Daoy (cell line): ENCODE measurements at regions not wholly inside any gene's neighbourhood (a gene's known extent, or its start where the extent isn't known, plus 50 kb on each side); places are given as distances from the start of the nearest gene placed in this dataset.

ENCODE experiments used
- DNase-seq: peaks from one replicate; pipeline ENCODE4 v3.0.0-alpha.2; 2015; ENCODE audit warnings: low read depth

- no peak for DNase-seq
These were observed 62.5 kb upstream of the TBX3 start for GRCh38 chr12:114746297-114747011.

GRCh38 chr12:114744691-114745090 lies 60.7 kb upstream of the TBX3 start:
- DNase-seq: no peak

DNA sequence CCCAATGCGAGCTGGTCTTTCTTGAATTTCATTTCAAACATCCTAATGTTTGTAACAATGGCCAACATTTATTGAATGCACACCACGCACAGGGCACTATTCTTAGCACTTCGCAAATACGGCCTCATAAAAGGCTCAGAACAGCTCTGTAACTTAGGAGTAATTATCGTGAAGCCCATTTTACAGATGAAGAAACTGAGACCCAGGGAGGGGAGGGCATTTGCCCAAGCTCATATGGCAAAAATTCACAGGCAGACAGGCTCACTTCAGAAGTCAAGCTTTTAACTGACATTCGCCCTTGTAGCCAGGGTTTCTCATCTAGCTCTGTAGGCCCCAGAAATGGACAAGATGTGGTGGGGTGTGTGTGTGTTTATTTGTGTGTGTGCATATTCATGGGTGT lies 60.3 kb upstream of the TBX3 start:
- no peak for DNase-seq

DNA sequence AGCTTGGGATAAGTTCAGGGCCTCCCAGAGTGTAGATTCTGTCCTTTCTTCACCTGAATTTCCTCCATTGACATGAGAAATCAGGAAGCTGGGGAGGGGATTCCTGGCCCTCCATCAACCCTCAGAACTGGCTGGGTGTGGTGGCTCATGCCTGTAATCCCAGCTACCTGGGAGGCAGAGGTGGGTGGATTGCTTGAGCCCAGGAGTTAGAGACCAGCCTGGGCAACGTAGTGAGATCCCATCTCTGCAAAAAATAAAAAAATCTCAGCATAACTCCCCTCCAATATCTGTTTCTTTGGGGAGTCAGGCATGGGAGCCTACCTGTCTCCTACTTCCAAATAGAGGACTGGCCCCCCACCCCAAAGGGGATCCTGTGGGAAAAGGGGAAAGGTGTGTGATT lies 59.8 kb upstream of the TBX3 start:
- no peak for DNase-seq

DNA sequence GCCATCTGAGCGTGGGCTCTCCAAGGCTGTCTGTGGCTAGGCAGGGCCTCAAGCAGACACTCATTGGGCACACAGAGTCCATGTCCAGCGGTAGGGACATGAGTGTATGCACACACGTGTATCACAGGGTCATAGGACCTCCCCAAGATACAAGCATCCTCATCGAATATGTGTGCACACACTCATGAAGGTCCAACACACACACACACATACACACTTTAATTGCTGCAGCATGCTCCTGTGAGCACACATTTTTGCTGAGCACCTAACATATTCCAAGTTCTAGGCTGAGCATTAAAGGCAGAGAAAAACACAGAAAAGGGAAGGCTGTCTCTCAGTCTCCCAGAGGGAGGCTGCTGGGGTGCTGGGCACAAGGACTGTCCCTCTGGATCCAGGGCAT lies 59.3 kb upstream of the TBX3 start:
- DNase-seq: no peak

DNA sequence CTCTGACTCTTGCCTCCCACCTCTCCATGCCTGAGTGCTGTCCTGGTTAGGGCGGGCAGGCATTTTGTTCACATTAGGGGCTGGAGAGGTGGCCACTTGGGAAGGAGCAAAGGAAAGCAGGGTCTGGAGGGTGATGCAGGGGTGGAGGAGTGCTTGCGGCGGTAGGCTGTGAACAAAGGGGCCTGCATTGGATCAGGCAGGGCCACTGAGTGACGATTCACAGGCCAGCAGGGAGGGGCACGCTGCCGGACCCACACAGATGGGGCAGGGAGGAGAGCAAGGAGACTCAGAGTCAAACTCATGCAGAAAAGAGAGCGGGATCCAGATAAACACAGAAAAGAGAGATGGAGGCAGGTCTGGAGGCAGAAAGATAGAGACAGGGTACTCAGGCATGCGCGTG lies 58.4 kb upstream of the TBX3 start:
- DNase-seq: no peak

DNA sequence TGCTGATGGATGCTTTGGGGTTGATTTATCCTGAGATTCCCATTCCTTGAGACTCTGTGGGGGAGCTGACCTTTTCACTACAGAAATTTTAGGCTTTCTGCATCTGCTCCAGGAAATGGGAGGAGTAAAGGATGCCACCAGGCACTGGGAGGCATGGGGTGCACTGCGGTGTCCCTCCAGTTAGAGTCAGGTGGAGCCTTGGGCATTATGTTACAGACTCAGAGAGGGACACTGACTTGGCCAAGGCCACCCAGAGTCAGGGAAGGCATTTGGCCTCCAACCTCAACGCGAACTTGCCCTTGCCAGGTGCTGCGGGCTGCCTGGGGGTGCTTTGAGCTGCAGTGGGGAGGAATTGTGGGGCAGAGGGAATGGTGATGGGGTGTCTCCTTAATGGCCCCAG lies 58.0 kb upstream of the TBX3 start:
- no peak for DNase-seq

DNA sequence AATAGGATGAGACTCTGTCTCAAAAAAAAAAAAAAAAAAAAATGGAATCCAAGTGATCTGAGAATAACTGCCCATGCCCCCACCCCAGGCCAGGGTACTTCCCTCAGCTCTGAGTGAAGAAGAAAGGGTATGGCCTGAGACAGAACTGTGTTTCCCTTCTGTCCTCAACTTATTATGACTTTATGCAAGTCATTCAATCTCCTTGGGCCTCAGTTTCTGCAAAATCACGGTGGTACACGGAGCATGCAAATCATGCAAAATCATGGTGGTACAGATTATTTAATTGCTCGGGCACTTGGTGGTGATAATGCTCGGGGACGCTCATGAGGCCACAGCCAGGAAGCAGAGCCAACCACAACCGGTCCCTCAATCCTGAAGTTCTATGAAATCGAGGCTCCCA lies 56.5 kb upstream of the TBX3 start:
- DNase-seq: no peak

- no peak for DNase-seq
These were observed 54.6 kb upstream of the TBX3 start for GRCh38 chr12:114738460-114739184.

- no peak for DNase-seq
These were observed 51.9 kb upstream of the TBX3 start for GRCh38 chr12:114735680-114736374.

DNA sequence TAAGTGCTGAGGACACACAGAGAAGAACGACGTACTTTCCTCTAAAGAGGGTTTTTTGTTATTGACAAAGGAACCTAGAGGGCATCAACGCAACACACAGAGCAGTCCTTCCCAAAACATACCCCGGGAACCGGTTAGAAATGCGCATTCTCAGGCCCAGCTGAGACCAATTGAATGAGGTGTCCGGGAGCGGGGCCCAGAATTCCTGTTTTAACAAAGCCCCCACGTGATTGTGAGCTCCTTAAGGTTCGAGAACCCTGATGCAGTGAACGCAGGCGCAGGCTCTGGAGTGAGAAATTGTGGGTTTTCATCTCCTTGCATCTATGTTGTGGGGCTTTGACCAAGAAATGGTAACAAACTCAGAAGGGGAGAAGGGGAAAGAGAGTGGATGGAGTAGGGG lies 51.0 kb upstream of the TBX3 start:
- no peak for DNase-seq

GRCh38 chr12:114733919-114734318 lies 49.9 kb upstream of the TBX3 start:
- no peak for DNase-seq
